ENCODE measurements at regions not wholly inside any gene's neighbourhood (a gene's known extent, or its start where the extent isn't known, plus 50 kb on each side); places are given as distances from the start of the nearest gene placed in this dataset.

DNA sequence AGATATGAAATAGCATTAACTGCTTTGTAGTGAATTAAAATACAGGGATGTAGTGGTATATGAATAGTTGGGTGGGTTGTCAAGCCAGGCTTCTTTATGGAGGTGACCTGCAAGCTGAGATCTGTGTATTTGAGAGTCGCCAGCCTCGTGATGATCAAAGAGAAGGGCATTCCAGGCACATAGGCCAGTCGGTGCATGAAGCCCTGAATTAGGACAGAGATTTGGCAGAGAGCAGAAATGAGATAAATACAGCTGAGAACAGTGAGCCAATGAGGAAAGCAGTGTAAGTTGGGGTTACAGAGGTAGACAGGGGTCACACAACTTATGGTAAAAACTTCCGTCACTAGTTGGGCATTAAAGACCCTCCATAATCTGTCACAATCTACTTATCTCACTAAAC lies 641.9 kb downstream of the OTOL1 start:
- no peak for TF ChIP-seq CTCF (IDR thresholded peaks at IDR 0.05; ENCODE audit: unreplicated experiment)
- H3K36me3 Mint-ChIP-seq: no peaks in the 10 kb centered on the region
- no peak overlapping the region for H3K27ac Mint-ChIP-seq
- H3K4me3 Mint-ChIP-seq: no peak overlapping the region
- peaks cover 5% of the 10 kb centered on the region for H3K4me1 Mint-ChIP-seq
- DNase-seq (ENCODE audit: low spot score in 2 of 2, unreplicated experiment in 2 of 2): no peak
- no peaks in the 10 kb centered on the region for H3K9me3 Mint-ChIP-seq
- no peaks in the 10 kb centered on the region for H3K27me3 Mint-ChIP-seq (ENCODE audit: low read depth)

- Mint-ChIP-seq H3K4me3 (no peak overlapping the region), H3K4me1 (peaks cover 8% of the 10 kb centered on the region), H3K27me3 (ENCODE audit: low read depth) (no peaks in the 10 kb centered on the region), H3K9me3 (no peaks in the 10 kb centered on the region), H3K27ac (no peak overlapping the region), H3K36me3 (no peaks in the 10 kb centered on the region)
- TF ChIP-seq CTCF (IDR thresholded peaks at IDR 0.05; ENCODE audit: unreplicated experiment): no peak
- DNase-seq (ENCODE audit: low spot score in 2 of 2, unreplicated experiment in 2 of 2): no peak
Observed at GRCh38 chr3:162139841-162140240, 643.2 kb downstream of the OTOL1 start.

DNA sequence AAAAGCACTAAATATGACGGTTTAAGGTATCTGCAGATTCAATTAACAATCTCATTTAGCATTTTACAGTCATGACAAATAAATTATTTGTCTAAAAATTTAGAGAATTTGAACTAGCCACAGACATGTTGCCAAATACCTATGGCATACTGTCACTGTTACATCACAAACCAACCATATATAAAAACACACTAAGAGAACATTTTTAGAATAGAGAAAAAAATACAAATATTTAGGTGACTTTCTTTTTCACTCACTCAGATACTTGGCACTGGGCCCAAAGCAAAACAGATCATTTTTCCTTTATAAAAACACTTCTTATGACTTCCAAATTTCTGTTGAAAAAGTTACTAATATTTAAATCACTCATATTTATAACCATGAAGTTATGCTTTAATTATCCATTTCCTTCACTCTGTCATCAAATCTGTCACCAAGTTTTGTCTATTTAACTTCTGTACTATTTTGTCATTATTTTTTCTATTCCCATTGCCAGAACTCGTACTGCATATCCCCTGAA lies 644.7 kb downstream of the OTOL1 start:
- Mint-ChIP-seq H3K27ac (no peak overlapping the region), H3K36me3 (no peaks in the 10 kb centered on the region), H3K4me3 (no peak overlapping the region)

DNA sequence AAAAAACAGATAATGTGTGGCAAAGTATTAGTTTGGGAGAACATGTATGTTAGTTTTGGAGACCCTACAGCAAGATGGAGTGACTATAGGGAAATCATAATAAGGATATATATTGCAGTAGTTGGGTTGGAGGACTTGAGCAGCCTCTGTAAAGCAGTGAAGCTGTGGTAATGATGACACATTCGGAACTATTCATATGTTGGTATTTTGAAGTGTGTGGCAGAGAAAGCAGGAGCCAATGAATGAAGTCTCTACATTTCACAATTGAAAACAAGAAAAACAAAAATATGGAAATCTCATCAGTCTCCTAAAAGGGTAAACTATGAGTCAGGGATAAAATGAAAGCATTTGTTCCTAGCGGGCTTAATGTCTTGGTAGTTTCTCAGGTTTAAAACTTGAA lies 645.9 kb downstream of the OTOL1 start:
- DNase-seq (ENCODE audit: low spot score in 2 of 2, unreplicated experiment in 2 of 2): no peak
- Mint-ChIP-seq H3K27ac (no peak overlapping the region), H3K27me3 (ENCODE audit: low read depth) (no peaks in the 10 kb centered on the region), H3K36me3 (no peaks in the 10 kb centered on the region), H3K4me1 (peaks cover 9% of the 10 kb centered on the region), H3K4me3 (no peak overlapping the region), H3K9me3 (no peaks in the 10 kb centered on the region)
- no peak for TF ChIP-seq CTCF (IDR thresholded peaks at IDR 0.05; ENCODE audit: unreplicated experiment)

More for the DNA sequence above, 644.7 kb downstream of the OTOL1 start:
- H3K27me3 Mint-ChIP-seq (ENCODE audit: low read depth): no peaks in the 10 kb centered on the region
- no peak for TF ChIP-seq CTCF (IDR thresholded peaks at IDR 0.05; ENCODE audit: unreplicated experiment)
- no peak for DNase-seq (ENCODE audit: low spot score in 2 of 2, unreplicated experiment in 2 of 2)
- no peaks in the 10 kb centered on the region for H3K9me3 Mint-ChIP-seq
- H3K4me1 Mint-ChIP-seq: peaks cover 9% of the 10 kb centered on the region

GRCh38 chr3:162143180-162143579 lies 646.6 kb downstream of the OTOL1 start:
- H3K27ac Mint-ChIP-seq: no peak overlapping the region
- no peak for DNase-seq (ENCODE audit: low spot score in 2 of 2, unreplicated experiment in 2 of 2)
- H3K4me3 Mint-ChIP-seq: no peak overlapping the region
- H3K4me1 Mint-ChIP-seq: peaks cover 9% of the 10 kb centered on the region
- no peak for TF ChIP-seq CTCF (IDR thresholded peaks at IDR 0.05; ENCODE audit: unreplicated experiment)
- no peaks in the 10 kb centered on the region for H3K36me3 Mint-ChIP-seq
- H3K9me3 Mint-ChIP-seq: no peaks in the 10 kb centered on the region
- H3K27me3 Mint-ChIP-seq (ENCODE audit: low read depth): no peaks in the 10 kb centered on the region

GRCh38 chr3:162147996-162148395 lies 651.4 kb downstream of the OTOL1 start:
- H3K36me3 Mint-ChIP-seq: no peaks in the 10 kb centered on the region
- H3K9me3 Mint-ChIP-seq: no peaks in the 10 kb centered on the region
- TF ChIP-seq CTCF (IDR thresholded peaks at IDR 0.05; ENCODE audit: unreplicated experiment): no peak
- no peak for DNase-seq (ENCODE audit: low spot score in 2 of 2, unreplicated experiment in 2 of 2)
- H3K27me3 Mint-ChIP-seq (ENCODE audit: low read depth): no peaks in the 10 kb centered on the region
- peaks cover 4% of the 10 kb centered on the region for H3K4me1 Mint-ChIP-seq
- H3K27ac Mint-ChIP-seq: no peak overlapping the region
- H3K4me3 Mint-ChIP-seq: no peak overlapping the region

Measured in mesothelial cell of epicardium (in vitro differentiated cells).